ENCODE measurements at regions not wholly inside any gene's neighbourhood (a gene's known extent, or its start where the extent isn't known, plus 50 kb on each side); places are given as distances from the start of the nearest gene placed in this dataset.
"Not testable (repeated sequence)": the region's sequence is repeated elsewhere in the genome, so short reads cannot be mapped to it uniquely, and the experiment has no call there.

- no peak overlapping the region for H3K4me3 ChIP-seq (ENCODE audit: insufficient read length, low read depth)
- H3K27me3 ChIP-seq (ENCODE audit: insufficient read depth, insufficient read length), result no peaks in the 10 kb centered on the region
- no peaks in the 10 kb centered on the region for H3K36me3 ChIP-seq (ENCODE audit: insufficient read depth, insufficient read length, low read length)
- H3K4me1 ChIP-seq (ENCODE audit: insufficient read depth, insufficient read length), result no peaks in the 10 kb centered on the region
- no peak overlapping the region for H3K9ac ChIP-seq (ENCODE audit: insufficient read length, low read depth)
- peaks cover 25% of the 10 kb centered on the region; the same call in 1 of the 2 replicates for H3K9me3 ChIP-seq (ENCODE audit: insufficient read depth, low read length)
- TF ChIP-seq ZNF274 (IDR thresholded peaks at IDR 0.05; ENCODE audit: low read depth, low read length) (no peak), YY1 (IDR thresholded peaks at IDR 0.05; ENCODE audit: insufficient read depth, insufficient read length) (no peak), SUZ12 (IDR thresholded peaks at IDR 0.05; ENCODE audit: extremely low read depth, insufficient read depth, insufficient read length) (no peak)
- no peak for DNase-seq (ENCODE audit: low read depth, low spot score)
Measured at GRCh38 chr2:111670776-111671175, 213.2 kb downstream of the ANAPC1 start.

- H3K36me3 ChIP-seq (ENCODE audit: insufficient read depth, insufficient read length, low read length), result no peaks in the 10 kb centered on the region
- no peak overlapping the region for H3K4me3 ChIP-seq (ENCODE audit: insufficient read length, low read depth)
- H3K9me3 ChIP-seq (ENCODE audit: insufficient read depth, low read length), result peaks cover 25% of the 10 kb centered on the region; the same call in 1 of the 2 replicates
- TF ChIP-seq SUZ12 (IDR thresholded peaks at IDR 0.05; ENCODE audit: extremely low read depth, insufficient read depth, insufficient read length) (no peak), ZNF274 (IDR thresholded peaks at IDR 0.05; ENCODE audit: low read depth, low read length) (no peak), YY1 (IDR thresholded peaks at IDR 0.05; ENCODE audit: insufficient read depth, insufficient read length) (no peak)
- no peaks in the 10 kb centered on the region for H3K27me3 ChIP-seq (ENCODE audit: insufficient read depth, insufficient read length)
- H3K9ac ChIP-seq (ENCODE audit: insufficient read length, low read depth), result no peak overlapping the region
- no peaks in the 10 kb centered on the region for H3K4me1 ChIP-seq (ENCODE audit: insufficient read depth, insufficient read length)
- DNase-seq (ENCODE audit: low read depth, low spot score), result no peak
Measured at GRCh38 chr2:111671426-111672150, 212.4 kb downstream of the ANAPC1 start.

DNA sequence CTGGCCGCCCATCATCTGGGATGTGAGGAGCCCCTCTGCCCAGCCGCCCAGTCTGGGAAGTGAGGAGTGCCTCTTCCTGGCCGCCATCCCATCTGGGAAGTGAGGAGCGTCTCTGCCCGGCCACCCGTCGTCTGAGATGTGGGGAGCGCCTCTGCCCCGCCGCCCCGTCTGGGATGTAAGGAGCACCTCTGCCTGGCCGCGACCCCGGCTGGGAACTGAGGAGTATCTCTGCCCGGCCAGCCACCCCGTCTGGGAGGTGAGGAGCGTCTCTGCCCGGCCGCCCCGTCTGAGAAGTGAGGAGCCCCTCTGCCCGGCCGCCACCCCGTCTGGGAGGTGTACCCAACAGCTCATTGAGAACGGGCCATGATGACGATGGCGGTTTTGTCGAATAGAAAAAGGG, 211.4 kb downstream of the ANAPC1 start:
- H3K27me3 ChIP-seq (ENCODE audit: insufficient read depth, insufficient read length); H3K4me3 ChIP-seq (ENCODE audit: insufficient read length, low read depth); H3K9ac ChIP-seq (ENCODE audit: insufficient read length, low read depth); H3K4me1 ChIP-seq (ENCODE audit: insufficient read depth, insufficient read length); DNase-seq (ENCODE audit: low read depth, low spot score); H3K36me3 ChIP-seq (ENCODE audit: insufficient read depth, insufficient read length, low read length): not testable (repeated sequence)
- H3K9me3 ChIP-seq (ENCODE audit: insufficient read depth, low read length), result peaks cover 25% of the 10 kb centered on the region; the same call in 1 of the 2 replicates

DNA sequence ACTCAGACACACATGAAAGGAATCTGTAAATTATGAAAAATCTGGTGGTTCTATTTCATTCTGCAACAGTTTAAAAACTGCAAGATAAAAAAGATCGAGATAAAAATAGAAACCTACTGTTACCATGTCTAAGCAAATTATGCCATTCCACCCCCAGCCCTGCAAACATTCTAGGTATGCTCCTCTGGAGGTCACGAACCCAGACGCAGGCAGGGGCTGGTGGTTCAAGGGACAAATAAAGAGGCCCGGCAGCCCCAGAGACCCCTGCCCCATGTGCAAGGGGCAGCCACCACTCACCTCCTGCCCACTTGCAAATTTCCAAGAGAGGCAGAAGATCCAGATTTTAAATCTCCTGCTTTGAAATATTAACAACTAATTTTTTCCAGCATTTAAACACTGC, 210.5 kb downstream of the ANAPC1 start:
- no peaks in the 10 kb centered on the region for H3K36me3 ChIP-seq (ENCODE audit: insufficient read depth, insufficient read length, low read length)
- H3K9ac ChIP-seq (ENCODE audit: insufficient read length, low read depth), result no peak overlapping the region
- peaks cover 17% of the 10 kb centered on the region; the same call in 1 of the 2 replicates for H3K9me3 ChIP-seq (ENCODE audit: insufficient read depth, low read length)
- no peak for DNase-seq (ENCODE audit: low read depth, low spot score)
- TF ChIP-seq SUZ12 (IDR thresholded peaks at IDR 0.05; ENCODE audit: extremely low read depth, insufficient read depth, insufficient read length), result no peak
- no peak for TF ChIP-seq ZNF274 (IDR thresholded peaks at IDR 0.05; ENCODE audit: low read depth, low read length)
- no peak for TF ChIP-seq YY1 (IDR thresholded peaks at IDR 0.05; ENCODE audit: insufficient read depth, insufficient read length)
- H3K4me3 ChIP-seq (ENCODE audit: insufficient read length, low read depth), result no peak overlapping the region
- no peaks in the 10 kb centered on the region for H3K27me3 ChIP-seq (ENCODE audit: insufficient read depth, insufficient read length)
- peaks cover under 1% of the 10 kb centered on the region for H3K4me1 ChIP-seq (ENCODE audit: insufficient read depth, insufficient read length)

GRCh38 chr2:111675419-111676194, 208.4 kb downstream of the ANAPC1 start:
- DNase-seq (ENCODE audit: low read depth, low spot score), result no peak
- Histone ChIP-seq H3K4me1 (ENCODE audit: insufficient read depth, insufficient read length) (peaks cover 4% of the 10 kb centered on the region), H3K36me3 (ENCODE audit: insufficient read depth, insufficient read length, low read length) (no peaks in the 10 kb centered on the region), H3K9ac (ENCODE audit: insufficient read length, low read depth) (no peak overlapping the region), H3K4me3 (ENCODE audit: insufficient read length, low read depth) (no peak overlapping the region), H3K27me3 (ENCODE audit: insufficient read depth, insufficient read length) (no peaks in the 10 kb centered on the region), H3K9me3 (ENCODE audit: insufficient read depth, low read length) (peaks cover 11% of the 10 kb centered on the region; the same call in 1 of the 2 replicates)
- TF ChIP-seq YY1 (IDR thresholded peaks at IDR 0.05; ENCODE audit: insufficient read depth, insufficient read length) (no peak), SUZ12 (IDR thresholded peaks at IDR 0.05; ENCODE audit: extremely low read depth, insufficient read depth, insufficient read length) (no peak), ZNF274 (IDR thresholded peaks at IDR 0.05; ENCODE audit: low read depth, low read length) (no peak)

- Histone ChIP-seq H3K4me3 (ENCODE audit: insufficient read length, low read depth) (no peak overlapping the region), H3K9ac (ENCODE audit: insufficient read length, low read depth) (no peak overlapping the region), H3K27me3 (ENCODE audit: insufficient read depth, insufficient read length) (no peaks in the 10 kb centered on the region), H3K4me1 (ENCODE audit: insufficient read depth, insufficient read length) (peaks cover 4% of the 10 kb centered on the region), H3K36me3 (ENCODE audit: insufficient read depth, insufficient read length, low read length) (no peaks in the 10 kb centered on the region), H3K9me3 (ENCODE audit: insufficient read depth, low read length) (peaks cover 12% of the 10 kb centered on the region; the same call in 1 of the 2 replicates)
- no peak for TF ChIP-seq YY1 (IDR thresholded peaks at IDR 0.05; ENCODE audit: insufficient read depth, insufficient read length)
- TF ChIP-seq SUZ12 (IDR thresholded peaks at IDR 0.05; ENCODE audit: extremely low read depth, insufficient read depth, insufficient read length), result no peak
- no peak for TF ChIP-seq ZNF274 (IDR thresholded peaks at IDR 0.05; ENCODE audit: low read depth, low read length)
- no peak for DNase-seq (ENCODE audit: low read depth, low spot score)
Measured at GRCh38 chr2:111676291-111676822, 207.6 kb downstream of the ANAPC1 start.

- TF ChIP-seq ZNF274 (IDR thresholded peaks at IDR 0.05; ENCODE audit: low read depth, low read length) (no peak), YY1 (IDR thresholded peaks at IDR 0.05; ENCODE audit: insufficient read depth, insufficient read length) (no peak)
- Histone ChIP-seq H3K27me3 (ENCODE audit: insufficient read depth, insufficient read length) (no peaks in the 10 kb centered on the region), H3K4me1 (ENCODE audit: insufficient read depth, insufficient read length) (peaks cover 4% of the 10 kb centered on the region), H3K9ac (ENCODE audit: insufficient read length, low read depth) (no peak overlapping the region), H3K4me3 (ENCODE audit: insufficient read length, low read depth) (no peak overlapping the region), H3K9me3 (ENCODE audit: insufficient read depth, low read length) (peaks cover 9% of the 10 kb centered on the region; the same call in 1 of the 2 replicates), H3K36me3 (ENCODE audit: insufficient read depth, insufficient read length, low read length) (no peaks in the 10 kb centered on the region)
- no peak for DNase-seq (ENCODE audit: low read depth, low spot score)
Measured at GRCh38 chr2:111678161-111678560, 205.8 kb downstream of the ANAPC1 start.

Measured in NT2/D1 (cell line).